ENCODE measurements at regions not wholly inside any gene's neighbourhood (a gene's known extent, or its start where the extent isn't known, plus 50 kb on each side); places are given as distances from the start of the nearest gene placed in this dataset.
"Not testable (repeated sequence)": the region's sequence is repeated elsewhere in the genome, so short reads cannot be mapped to it uniquely, and the experiment has no call there.

DNA sequence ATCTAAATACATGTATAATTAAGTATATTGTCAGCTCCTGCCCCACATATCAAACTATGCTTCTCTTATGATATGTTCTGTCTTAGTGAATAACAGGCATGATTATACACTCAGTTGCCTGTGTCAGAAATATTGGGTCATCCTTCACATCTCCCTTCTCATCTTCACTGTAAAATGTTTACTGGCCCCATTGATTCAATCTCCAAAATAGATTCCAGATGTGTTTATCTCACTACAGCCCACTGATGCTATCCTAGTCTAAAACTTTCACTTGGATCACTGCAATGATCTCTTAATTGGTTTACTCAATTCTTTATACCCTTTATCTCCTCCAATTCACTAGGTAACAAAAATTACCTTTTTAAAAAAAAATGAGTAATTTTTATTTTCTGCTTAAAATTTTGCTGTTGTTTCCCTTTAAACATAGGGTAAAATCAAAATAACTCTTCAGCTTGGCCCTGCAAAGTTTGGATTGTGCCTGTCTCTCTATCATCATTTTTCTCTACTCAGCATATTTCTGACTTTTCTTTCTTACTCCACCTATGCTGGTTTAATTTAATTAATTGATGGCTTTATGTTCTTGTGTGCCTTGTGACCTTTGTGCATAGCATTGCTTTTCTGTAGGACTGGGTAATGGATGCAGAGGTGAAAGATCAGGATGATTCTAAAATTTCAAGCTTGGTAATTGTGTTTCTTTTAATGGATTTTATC, 233.9 kb upstream of the FOXP2 start:
- H3K27me3 Mint-ChIP-seq (ENCODE audit: low read depth), result no peaks in the 10 kb centered on the region
- no peaks in the 10 kb centered on the region for H3K36me3 Mint-ChIP-seq (ENCODE audit: low read depth)
- no peaks in the 10 kb centered on the region for H3K9me3 Mint-ChIP-seq
- H3K4me3 Mint-ChIP-seq, result no peak overlapping the region
- no peak overlapping the region for H3K27ac Mint-ChIP-seq
- H3K4me1 Mint-ChIP-seq (ENCODE audit: low read depth), result no peaks in the 10 kb centered on the region

DNA sequence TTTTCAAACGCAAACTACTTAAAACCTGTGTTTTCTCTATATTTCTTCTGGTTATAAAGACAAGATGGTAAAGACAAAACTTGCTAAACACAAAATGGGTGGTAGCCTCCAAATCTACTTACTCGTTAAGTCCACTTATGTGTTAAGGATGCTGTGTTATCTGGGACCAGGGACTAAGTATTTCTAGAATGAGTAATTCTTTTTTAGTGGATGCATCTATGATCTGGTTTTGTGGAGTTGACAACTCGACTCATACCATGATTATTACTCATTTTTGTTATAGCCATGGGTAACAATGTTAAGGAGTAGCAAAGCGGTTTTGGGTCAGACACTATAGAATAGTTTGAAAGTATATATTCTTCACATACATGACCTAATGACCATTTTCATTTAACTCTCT, 239.5 kb upstream of the FOXP2 start:
- no peaks in the 10 kb centered on the region for H3K4me1 Mint-ChIP-seq (ENCODE audit: low read depth)
- H3K9me3 Mint-ChIP-seq, result no peaks in the 10 kb centered on the region

DNA sequence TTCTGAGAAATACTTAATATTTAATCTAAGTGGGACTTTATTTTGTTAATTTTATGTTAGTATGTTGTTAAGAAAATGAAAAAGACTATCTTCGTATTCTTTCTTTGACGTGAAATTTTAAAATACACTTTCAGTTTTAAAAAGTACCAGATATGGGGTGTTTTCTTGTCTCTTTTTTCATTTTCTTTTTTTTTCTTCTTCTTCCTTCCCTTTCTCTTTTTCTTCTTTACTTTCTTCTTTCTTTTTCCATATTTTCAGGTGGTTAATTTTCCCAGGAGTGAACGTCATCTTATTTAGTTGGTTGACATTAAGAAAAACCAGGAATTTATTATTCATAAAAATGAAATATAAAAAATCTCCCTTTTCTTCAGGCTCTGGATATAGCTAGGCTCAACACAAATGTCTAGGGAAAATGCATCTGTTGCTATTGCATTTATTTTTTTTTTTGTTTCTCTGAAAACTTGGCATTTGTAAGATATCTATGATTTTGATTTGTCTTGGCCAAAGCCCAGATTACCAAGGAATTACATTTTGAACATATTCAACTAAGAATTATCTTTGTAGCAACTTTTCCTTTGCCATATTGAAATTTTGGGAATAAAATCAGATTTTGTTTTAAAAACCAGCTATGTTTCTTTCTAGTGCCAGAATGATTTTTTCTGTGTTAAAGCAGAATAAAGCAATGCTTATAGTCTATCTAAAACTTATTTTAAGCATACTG, 241.3 kb upstream of the FOXP2 start:
- H3K9me3 Mint-ChIP-seq, result no peaks in the 10 kb centered on the region
- H3K27me3 Mint-ChIP-seq (ENCODE audit: low read depth), result no peaks in the 10 kb centered on the region
- no peak overlapping the region for H3K4me3 Mint-ChIP-seq
- H3K36me3 Mint-ChIP-seq (ENCODE audit: low read depth), result no peaks in the 10 kb centered on the region
- no peak overlapping the region for H3K27ac Mint-ChIP-seq
- no peaks in the 10 kb centered on the region for H3K4me1 Mint-ChIP-seq (ENCODE audit: low read depth)

More for the DNA sequence above, 239.5 kb upstream of the FOXP2 start:
- no peak overlapping the region for H3K27ac Mint-ChIP-seq
- H3K27me3 Mint-ChIP-seq (ENCODE audit: low read depth), result no peaks in the 10 kb centered on the region
- no peak overlapping the region for H3K4me3 Mint-ChIP-seq
- no peaks in the 10 kb centered on the region for H3K36me3 Mint-ChIP-seq (ENCODE audit: low read depth)

DNA sequence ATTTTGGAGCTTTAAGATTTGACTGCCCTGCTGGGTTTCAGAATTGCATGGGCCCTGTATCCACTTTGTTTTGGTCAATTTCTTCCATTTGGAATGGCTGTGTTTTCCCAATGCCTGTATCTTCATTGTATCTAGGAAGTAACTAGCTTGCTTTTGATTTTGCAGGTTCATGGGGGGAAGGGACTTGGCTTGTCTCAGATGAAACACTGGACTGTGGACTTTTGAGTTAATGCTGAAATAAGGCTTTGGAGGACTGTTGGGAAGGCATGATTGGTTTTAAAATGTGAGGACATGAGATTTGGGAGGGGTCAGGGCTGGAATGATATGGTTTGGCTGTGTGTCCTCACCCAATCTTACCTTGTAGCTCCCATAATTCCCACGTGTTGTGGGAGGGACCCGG, 245.2 kb upstream of the FOXP2 start:
- H3K9me3 Mint-ChIP-seq; H3K4me1 Mint-ChIP-seq (ENCODE audit: low read depth); H3K27me3 Mint-ChIP-seq (ENCODE audit: low read depth); H3K36me3 Mint-ChIP-seq (ENCODE audit: low read depth); H3K27ac Mint-ChIP-seq; H3K4me3 Mint-ChIP-seq: not testable (repeated sequence)

DNA sequence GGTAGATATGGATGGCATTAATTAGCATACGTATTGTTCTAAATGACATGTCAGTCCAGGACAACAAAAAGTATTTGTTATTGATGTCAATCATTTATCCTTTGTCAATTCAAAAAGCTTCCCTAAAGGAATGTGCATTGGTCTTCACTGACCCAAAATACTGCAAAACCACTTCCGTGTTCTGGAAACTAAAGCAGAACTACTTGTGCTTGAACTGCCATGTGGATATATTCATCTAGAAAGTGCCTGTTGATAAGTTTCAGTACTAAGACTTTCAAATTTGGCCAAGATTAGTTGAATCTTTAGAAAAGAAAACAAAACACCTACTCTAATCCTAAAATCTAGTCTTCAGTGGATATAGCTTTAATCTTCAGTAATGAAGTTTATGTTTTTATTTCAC, 242.1 kb upstream of the PPP1R3A start:
- Mint-ChIP-seq H3K4me3 (no peak overlapping the region), H3K27ac (no peak overlapping the region), H3K4me1 (ENCODE audit: low read depth) (no peaks in the 10 kb centered on the region), H3K36me3 (ENCODE audit: low read depth) (no peaks in the 10 kb centered on the region), H3K9me3 (no peaks in the 10 kb centered on the region), H3K27me3 (ENCODE audit: low read depth) (no peaks in the 10 kb centered on the region)

DNA sequence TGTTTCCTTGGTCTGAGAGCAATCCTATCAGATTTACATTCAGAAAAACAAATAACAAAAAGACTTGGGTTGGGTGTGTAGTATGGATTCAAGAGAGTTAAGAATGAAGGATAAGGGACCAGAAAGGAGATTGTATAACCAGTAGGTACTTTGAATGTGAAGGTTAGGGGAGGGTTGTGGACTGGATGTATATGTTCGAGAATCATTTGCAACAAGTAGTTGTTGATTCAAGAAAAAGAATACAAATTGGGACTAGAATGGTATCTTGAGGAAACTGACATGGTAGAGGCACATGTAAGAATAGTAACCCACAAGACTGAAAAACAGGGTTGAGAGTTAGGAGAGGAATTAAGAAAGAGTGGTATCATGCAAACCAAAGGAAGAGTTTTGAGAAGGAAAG, 240.0 kb upstream of the PPP1R3A start:
- Mint-ChIP-seq H3K9me3 (no peaks in the 10 kb centered on the region), H3K27me3 (ENCODE audit: low read depth) (no peaks in the 10 kb centered on the region), H3K36me3 (ENCODE audit: low read depth) (no peaks in the 10 kb centered on the region), H3K4me1 (ENCODE audit: low read depth) (no peaks in the 10 kb centered on the region), H3K4me3 (no peak overlapping the region), H3K27ac (no peak overlapping the region)

DNA sequence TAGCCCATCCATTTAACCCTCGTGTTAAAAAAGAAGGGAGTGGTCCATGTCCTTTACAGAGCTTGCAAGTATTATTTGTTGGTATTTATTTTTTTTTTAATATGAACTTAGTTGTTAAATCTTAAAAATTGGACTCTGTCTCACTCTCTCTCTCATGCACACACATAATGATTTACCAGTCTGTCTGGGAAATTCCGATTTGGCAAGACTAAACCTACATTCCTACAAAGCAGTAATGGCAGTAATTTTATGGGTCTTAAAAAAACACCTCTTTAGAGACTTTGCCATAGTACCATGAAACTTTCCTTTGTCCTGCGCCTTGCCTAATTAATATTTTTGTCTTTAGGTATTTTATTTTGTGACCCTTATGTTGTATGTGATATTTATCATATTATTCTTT, 239.5 kb upstream of the PPP1R3A start:
- H3K27me3 Mint-ChIP-seq (ENCODE audit: low read depth), result no peaks in the 10 kb centered on the region
- no peak overlapping the region for H3K27ac Mint-ChIP-seq
- no peak overlapping the region for H3K4me3 Mint-ChIP-seq
- H3K9me3 Mint-ChIP-seq, result no peaks in the 10 kb centered on the region
- H3K4me1 Mint-ChIP-seq (ENCODE audit: low read depth), result no peaks in the 10 kb centered on the region
- no peaks in the 10 kb centered on the region for H3K36me3 Mint-ChIP-seq (ENCODE audit: low read depth)

DNA sequence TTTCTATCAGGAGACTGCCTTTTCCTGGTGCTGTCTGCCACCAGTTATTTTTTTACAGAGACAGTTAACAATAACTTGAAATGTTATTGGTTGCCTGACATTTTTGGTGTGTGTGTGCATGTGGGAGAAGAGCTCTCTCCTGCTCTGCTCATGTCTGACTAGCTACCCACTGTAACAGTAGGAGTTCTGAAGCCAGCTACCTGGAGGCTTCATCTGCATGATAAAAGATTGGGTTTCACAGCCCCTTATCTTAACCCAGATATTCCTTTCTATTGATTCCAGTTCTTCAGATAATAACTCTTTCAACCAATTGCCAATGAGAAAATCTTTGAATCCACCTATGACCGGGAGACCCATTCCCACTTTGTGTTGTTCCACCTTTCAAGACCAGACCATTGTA, 237.4 kb upstream of the PPP1R3A start:
- H3K4me1 Mint-ChIP-seq (ENCODE audit: low read depth), result no peaks in the 10 kb centered on the region
- no peak overlapping the region for H3K4me3 Mint-ChIP-seq
- H3K27me3 Mint-ChIP-seq (ENCODE audit: low read depth), result no peaks in the 10 kb centered on the region
- no peaks in the 10 kb centered on the region for H3K9me3 Mint-ChIP-seq
- no peak overlapping the region for H3K27ac Mint-ChIP-seq
- no peaks in the 10 kb centered on the region for H3K36me3 Mint-ChIP-seq (ENCODE audit: low read depth)

DNA sequence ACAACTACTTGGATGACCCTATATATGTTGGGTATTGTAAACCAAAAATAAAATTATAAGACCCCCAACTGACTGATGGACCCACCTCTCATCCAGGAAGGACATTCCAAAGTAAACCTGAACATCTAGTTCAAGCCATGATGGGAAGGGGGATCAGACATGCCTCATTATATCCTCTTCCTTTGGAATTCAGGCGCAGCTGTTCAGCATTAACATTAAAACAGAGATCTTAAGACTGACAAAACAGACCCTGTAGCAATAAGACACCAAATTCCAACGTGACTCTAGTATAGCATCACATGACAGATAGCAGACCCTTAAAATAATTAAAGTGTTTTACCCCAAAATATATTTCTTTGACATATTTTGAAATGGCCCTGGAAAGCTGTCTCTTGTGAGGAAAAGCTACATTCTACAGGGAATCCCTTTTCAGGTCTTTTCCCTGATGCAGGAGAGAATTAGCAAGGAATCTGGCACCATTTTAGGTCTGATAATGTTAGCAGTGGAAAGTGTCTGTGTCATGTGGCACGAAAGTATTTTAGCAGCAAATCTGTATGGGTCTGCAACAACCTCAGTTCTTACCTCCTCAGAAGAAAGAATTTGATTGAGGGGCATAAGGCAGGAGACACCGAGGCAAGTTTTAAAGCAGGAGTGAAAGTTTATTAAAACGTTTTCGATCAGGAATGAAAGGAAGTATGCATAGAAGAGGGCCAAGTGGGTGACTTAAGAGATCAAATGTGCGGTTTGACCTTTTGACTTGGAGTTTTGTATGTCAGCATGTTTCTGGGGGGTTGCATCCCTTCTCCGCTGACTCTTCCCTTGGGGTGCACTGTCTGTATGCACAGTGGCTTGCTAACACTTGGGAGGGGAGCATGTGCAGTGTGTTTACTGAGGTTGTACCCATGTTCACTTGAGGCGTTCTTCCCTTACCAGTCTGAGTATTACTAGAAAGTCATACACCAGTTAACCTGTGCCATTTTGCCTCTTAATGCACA, 236.6 kb upstream of the PPP1R3A start:
- Mint-ChIP-seq H3K36me3 (ENCODE audit: low read depth) (no peaks in the 10 kb centered on the region), H3K4me1 (ENCODE audit: low read depth) (no peaks in the 10 kb centered on the region), H3K27ac (no peak overlapping the region), H3K27me3 (ENCODE audit: low read depth) (no peaks in the 10 kb centered on the region), H3K4me3 (no peak overlapping the region), H3K9me3 (no peaks in the 10 kb centered on the region)

DNA sequence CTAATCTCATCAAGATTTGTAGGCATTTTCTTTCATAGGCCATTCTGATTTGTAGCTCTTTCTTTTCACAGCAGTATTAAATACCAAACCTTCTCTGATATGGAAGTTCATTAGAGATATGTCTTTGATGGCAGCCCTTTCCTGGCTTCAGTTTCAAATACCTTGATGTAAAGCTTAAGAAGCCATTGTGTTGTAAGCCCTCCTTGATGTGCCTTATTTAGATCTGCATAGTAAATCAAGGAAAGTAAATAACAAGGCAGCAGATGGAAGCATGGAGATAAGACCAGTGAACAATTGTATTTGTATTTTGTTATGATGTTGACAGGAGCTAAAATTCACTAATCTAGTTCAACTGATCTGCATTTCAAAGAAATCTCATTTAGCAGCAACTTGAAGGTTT, 234.9 kb upstream of the PPP1R3A start:
- no peaks in the 10 kb centered on the region for H3K36me3 Mint-ChIP-seq (ENCODE audit: low read depth)
- H3K27me3 Mint-ChIP-seq (ENCODE audit: low read depth), result no peaks in the 10 kb centered on the region
- no peak overlapping the region for H3K4me3 Mint-ChIP-seq
- H3K4me1 Mint-ChIP-seq (ENCODE audit: low read depth), result no peaks in the 10 kb centered on the region
- H3K9me3 Mint-ChIP-seq, result no peaks in the 10 kb centered on the region
- no peak overlapping the region for H3K27ac Mint-ChIP-seq

DNA sequence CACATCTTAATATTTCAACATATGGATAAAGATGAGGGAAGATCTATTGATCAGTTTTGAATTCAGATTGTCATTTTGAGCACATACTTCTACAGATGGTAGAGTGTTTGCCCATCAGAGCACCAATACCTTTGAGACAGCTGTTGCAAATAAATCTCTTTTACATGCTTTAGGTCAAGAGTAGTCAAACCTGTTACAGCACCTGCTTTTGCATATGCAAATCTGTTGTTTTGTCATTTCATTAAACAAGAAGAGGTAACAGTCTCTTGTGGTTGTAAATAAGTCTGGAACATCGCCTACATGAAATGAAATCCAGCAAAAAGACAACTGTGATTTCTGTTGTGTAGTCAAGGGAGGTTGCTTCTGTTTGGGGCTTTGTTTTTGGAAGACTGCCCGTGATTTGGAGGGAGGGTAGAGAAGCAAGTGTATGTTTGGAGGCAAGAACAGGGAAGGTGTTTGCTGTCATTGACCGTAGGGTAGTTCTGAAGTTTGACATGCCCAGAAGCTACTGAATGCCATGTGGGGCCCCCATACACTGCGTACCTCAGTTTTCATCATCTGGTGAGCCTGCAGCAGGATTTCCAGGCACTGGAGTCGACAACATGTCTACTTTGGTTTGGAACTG, 233.6 kb upstream of the PPP1R3A start:
- no peak overlapping the region for H3K27ac Mint-ChIP-seq
- no peaks in the 10 kb centered on the region for H3K27me3 Mint-ChIP-seq (ENCODE audit: low read depth)
- H3K9me3 Mint-ChIP-seq, result no peaks in the 10 kb centered on the region
- H3K4me1 Mint-ChIP-seq (ENCODE audit: low read depth), result no peaks in the 10 kb centered on the region
- no peak overlapping the region for H3K4me3 Mint-ChIP-seq
- no peaks in the 10 kb centered on the region for H3K36me3 Mint-ChIP-seq (ENCODE audit: low read depth)

DNA sequence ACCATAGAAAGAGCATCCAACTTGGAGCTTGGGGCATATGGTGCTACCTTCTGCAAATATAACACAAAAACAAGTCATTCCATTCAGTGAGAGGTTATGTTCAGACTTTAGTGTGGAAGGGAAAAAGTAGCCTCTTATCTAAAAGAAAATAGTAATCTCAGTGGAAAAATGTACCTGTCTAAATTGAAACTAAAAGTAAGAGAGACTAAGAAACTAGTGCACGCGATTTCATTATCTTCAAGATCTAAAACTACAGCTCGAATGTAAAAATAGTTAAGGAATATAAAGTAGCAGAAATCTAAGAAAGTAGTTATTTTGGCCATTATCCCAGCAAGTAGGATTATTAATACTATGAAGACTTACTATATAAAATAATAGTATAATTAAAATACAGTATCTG, 233.0 kb upstream of the PPP1R3A start:
- no peaks in the 10 kb centered on the region for H3K27me3 Mint-ChIP-seq (ENCODE audit: low read depth)
- H3K4me1 Mint-ChIP-seq (ENCODE audit: low read depth), result no peaks in the 10 kb centered on the region
- H3K9me3 Mint-ChIP-seq, result no peaks in the 10 kb centered on the region
- H3K4me3 Mint-ChIP-seq, result no peak overlapping the region
- H3K27ac Mint-ChIP-seq, result no peak overlapping the region
- H3K36me3 Mint-ChIP-seq (ENCODE audit: low read depth), result no peaks in the 10 kb centered on the region

DNA sequence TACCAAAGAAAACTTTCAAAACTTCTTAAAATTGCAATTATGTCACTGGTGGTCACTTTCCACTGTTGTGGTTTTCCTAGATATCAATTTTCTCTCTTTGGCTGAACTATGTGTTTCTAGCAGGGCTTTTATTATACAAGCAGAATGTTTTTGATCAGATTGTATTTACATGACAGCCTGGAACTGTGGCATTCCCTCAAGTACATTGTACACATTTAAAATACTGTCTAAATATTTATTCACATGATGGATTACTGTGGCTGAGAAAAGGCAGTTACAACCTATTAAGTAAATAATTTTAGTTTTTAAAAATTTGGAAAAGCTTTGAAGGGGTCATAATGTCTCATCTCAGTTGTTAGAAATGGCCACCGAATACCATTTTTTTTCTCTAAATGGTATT, 231.9 kb upstream of the PPP1R3A start:
- no peak overlapping the region for H3K27ac Mint-ChIP-seq
- H3K9me3 Mint-ChIP-seq, result no peaks in the 10 kb centered on the region
- H3K4me1 Mint-ChIP-seq (ENCODE audit: low read depth), result no peaks in the 10 kb centered on the region
- no peak overlapping the region for H3K4me3 Mint-ChIP-seq
- H3K36me3 Mint-ChIP-seq (ENCODE audit: low read depth), result no peaks in the 10 kb centered on the region
- H3K27me3 Mint-ChIP-seq (ENCODE audit: low read depth), result no peaks in the 10 kb centered on the region

DNA sequence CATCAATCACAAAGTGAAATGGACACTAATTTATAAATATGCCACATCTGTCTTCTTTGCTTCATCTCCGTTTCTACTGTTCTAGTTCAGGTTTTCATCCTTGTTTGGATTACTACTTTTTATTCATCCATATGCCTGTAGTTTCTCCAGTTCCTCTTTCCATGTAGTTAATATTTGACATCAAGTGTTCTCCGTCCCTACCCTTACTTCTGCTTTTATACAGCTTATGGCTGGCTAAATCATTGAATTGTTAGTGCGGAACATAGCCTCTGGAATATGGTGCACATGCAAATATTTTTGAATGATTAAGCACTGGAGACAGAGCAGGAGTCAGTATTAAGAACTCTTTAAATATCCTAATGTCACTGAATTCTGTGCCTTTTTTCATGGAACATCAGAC, 230.0 kb upstream of the PPP1R3A start:
- H3K36me3 Mint-ChIP-seq (ENCODE audit: low read depth), result no peaks in the 10 kb centered on the region

More for the DNA sequence above, 230.0 kb upstream of the PPP1R3A start:
- Mint-ChIP-seq H3K4me1 (ENCODE audit: low read depth) (no peaks in the 10 kb centered on the region), H3K9me3 (no peaks in the 10 kb centered on the region), H3K27ac (no peak overlapping the region), H3K4me3 (no peak overlapping the region), H3K27me3 (ENCODE audit: low read depth) (no peaks in the 10 kb centered on the region)
